ENCODE measurements at regions not wholly inside any gene's neighbourhood (a gene's known extent, or its start where the extent isn't known, plus 50 kb on each side); places are given as distances from the start of the nearest gene placed in this dataset.

GRCh38 chr12:59887178-59887577 is 291.3 kb downstream of the SLC16A7 start:
- Mint-ChIP-seq H3K4me1 (ENCODE audit: low read depth) (no peaks in the 10 kb centered on the region), H3K9me3 (no peaks in the 10 kb centered on the region), H3K4me3 (no peak overlapping the region), H3K27ac (no peak overlapping the region), H3K27me3 (no peaks in the 10 kb centered on the region), H3K36me3 (ENCODE audit: low read depth) (no peaks in the 10 kb centered on the region)
- no peaks in the 10 kb centered on the region for H3K9me3 ChIP-seq (ENCODE audit: control insufficient read depth in 1 of 2, insufficient read depth in 1 of 2, low read length in 2 of 2)
- ChIA-PET CTCF (no interaction called here), POLR2A (no interaction called here)
- H3K27me3 ChIP-seq (ENCODE audit: control insufficient read depth in 1 of 2, insufficient read depth in 2 of 2, low read length in 2 of 2): no peaks in the 10 kb centered on the region
- TF ChIP-seq CTCF (IDR thresholded peaks at IDR 0.05): no peak
- DNase-seq (no peak), ATAC-seq (ENCODE audit: poor library complexity) (no peak)
- intact Hi-C loops (cut with DNase I, micrococcal nuclease): no loop called here
- no peak overlapping the region for H3K27ac ChIP-seq (ENCODE audit: low read depth in 1 of 2, low read length in 2 of 2)
- H3K36me3 ChIP-seq (ENCODE audit: insufficient read depth, low read length): no peaks in the 10 kb centered on the region
- H3K4me3 ChIP-seq (ENCODE audit: low read length): no peak overlapping the region
- H3K4me1 ChIP-seq (ENCODE audit: insufficient read depth, low read length): no peaks in the 10 kb centered on the region

- Mint-ChIP-seq H3K36me3 (ENCODE audit: low read depth) (no peaks in the 10 kb centered on the region), H3K9me3 (no peaks in the 10 kb centered on the region), H3K27me3 (no peaks in the 10 kb centered on the region), H3K27ac (no peak overlapping the region), H3K4me3 (no peak overlapping the region), H3K4me1 (ENCODE audit: low read depth) (no peaks in the 10 kb centered on the region)
- intact Hi-C loops (cut with DNase I, micrococcal nuclease): no loop called here
- no peaks in the 10 kb centered on the region for H3K36me3 ChIP-seq (ENCODE audit: insufficient read depth, low read length)
- ATAC-seq (ENCODE audit: poor library complexity) (no peak), DNase-seq (no peak)
- H3K4me1 ChIP-seq (ENCODE audit: insufficient read depth, low read length): no peaks in the 10 kb centered on the region
- CTCF ChIA-PET: no interaction called here
- no peaks in the 10 kb centered on the region for H3K27me3 ChIP-seq (ENCODE audit: control insufficient read depth in 1 of 2, insufficient read depth in 2 of 2, low read length in 2 of 2)
- no peak overlapping the region for H3K4me3 ChIP-seq (ENCODE audit: low read length)
- no peak overlapping the region for H3K27ac ChIP-seq (ENCODE audit: low read depth in 1 of 2, low read length in 2 of 2)
- POLR2A ChIA-PET: no interaction called here
- no peak for TF ChIP-seq CTCF (IDR thresholded peaks at IDR 0.05)
- no peaks in the 10 kb centered on the region for H3K9me3 ChIP-seq (ENCODE audit: control insufficient read depth in 1 of 2, insufficient read depth in 1 of 2, low read length in 2 of 2)
These were observed 295.2 kb downstream of the SLC16A7 start for GRCh38 chr12:59890896-59891579.

- intact Hi-C loops (cut with DNase I, micrococcal nuclease): no loop called here
- Histone ChIP-seq H3K4me3 (ENCODE audit: low read length) (no peak overlapping the region), H3K27ac (ENCODE audit: low read depth in 1 of 2, low read length in 2 of 2) (no peak overlapping the region), H3K27me3 (ENCODE audit: control insufficient read depth in 1 of 2, insufficient read depth in 2 of 2, low read length in 2 of 2) (no peaks in the 10 kb centered on the region), H3K9me3 (ENCODE audit: control insufficient read depth in 1 of 2, insufficient read depth in 1 of 2, low read length in 2 of 2) (no peaks in the 10 kb centered on the region), H3K4me1 (ENCODE audit: insufficient read depth, low read length) (no peaks in the 10 kb centered on the region), H3K36me3 (ENCODE audit: insufficient read depth, low read length) (no peaks in the 10 kb centered on the region)
- no peak for TF ChIP-seq CTCF (IDR thresholded peaks at IDR 0.05)
- DNase-seq (no peak), ATAC-seq (ENCODE audit: poor library complexity) (no peak)
- no peak overlapping the region for H3K4me3 Mint-ChIP-seq
- no peaks in the 10 kb centered on the region for H3K4me1 Mint-ChIP-seq (ENCODE audit: low read depth)
- H3K36me3 Mint-ChIP-seq (ENCODE audit: low read depth): no peaks in the 10 kb centered on the region
- CTCF ChIA-PET: no interaction called here
- no peak overlapping the region for H3K27ac Mint-ChIP-seq
- POLR2A ChIA-PET: no interaction called here
- H3K9me3 Mint-ChIP-seq: no peaks in the 10 kb centered on the region
- H3K27me3 Mint-ChIP-seq: no peaks in the 10 kb centered on the region
These were observed 299.4 kb downstream of the SLC16A7 start for GRCh38 chr12:59895166-59895775.
